ENCODE measurements at regions not wholly inside any gene's neighbourhood (a gene's known extent, or its start where the extent isn't known, plus 50 kb on each side); places are given as distances from the start of the nearest gene placed in this dataset.

DNA sequence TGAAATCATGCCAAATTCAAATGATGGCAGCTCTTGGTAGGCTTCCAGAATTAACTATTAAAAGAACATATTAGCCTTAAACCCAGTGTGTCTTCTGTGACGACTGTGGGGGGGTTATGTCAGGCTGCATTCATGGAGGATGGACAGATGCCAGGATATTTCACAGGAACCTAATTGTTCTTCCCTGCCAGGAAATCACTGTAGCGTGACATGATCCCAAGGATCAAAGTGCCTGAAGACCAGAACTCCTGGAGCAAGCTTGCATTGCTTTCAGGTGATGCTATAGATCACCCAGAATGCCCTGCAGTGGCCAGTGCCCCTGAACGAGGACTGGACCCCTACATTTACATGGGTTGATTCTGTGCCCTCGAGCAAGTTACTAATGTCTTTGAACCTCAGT, 1093.0 kb upstream of the TENM3 start:
- no peaks in the 10 kb centered on the region for H3K9me2 ChIP-seq (replicated peaks; ENCODE audit: insufficient read depth, low read length)
- TF ChIP-seq EZH2phosphoT487 (IDR thresholded peaks at IDR 0.05; ENCODE audit: low read length) (no peak), EZH2 (optimal IDR thresholded peaks at IDR 0.05; ENCODE audit: low read depth, low read length) (no peak)
- TF ChIP-seq, protein P1, sequence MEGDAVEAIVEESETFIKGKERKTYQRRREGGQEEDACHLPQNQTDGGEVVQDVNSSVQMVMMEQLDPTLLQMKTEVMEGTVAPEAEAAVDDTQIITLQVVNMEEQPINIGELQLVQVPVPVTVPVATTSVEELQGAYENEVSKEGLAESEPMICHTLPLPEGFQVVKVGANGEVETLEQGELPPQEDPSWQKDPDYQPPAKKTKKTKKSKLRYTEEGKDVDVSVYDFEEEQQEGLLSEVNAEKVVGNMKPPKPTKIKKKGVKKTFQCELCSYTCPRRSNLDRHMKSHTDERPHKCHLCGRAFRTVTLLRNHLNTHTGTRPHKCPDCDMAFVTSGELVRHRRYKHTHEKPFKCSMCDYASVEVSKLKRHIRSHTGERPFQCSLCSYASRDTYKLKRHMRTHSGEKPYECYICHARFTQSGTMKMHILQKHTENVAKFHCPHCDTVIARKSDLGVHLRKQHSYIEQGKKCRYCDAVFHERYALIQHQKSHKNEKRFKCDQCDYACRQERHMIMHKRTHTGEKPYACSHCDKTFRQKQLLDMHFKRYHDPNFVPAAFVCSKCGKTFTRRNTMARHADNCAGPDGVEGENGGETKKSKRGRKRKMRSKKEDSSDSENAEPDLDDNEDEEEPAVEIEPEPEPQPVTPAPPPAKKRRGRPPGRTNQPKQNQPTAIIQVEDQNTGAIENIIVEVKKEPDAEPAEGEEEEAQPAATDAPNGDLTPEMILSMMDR (IDR thresholded peaks at IDR 0.05; ENCODE audit: low read length): no peak
- no peaks in the 10 kb centered on the region for H3K4me1 ChIP-seq (ENCODE audit: low read length)
- H3K79me2 ChIP-seq (ENCODE audit: low read length): no peaks in the 10 kb centered on the region
- H3K36me3 ChIP-seq (replicated peaks; ENCODE audit: insufficient read depth, low read length): no peaks in the 10 kb centered on the region
- H3K27ac ChIP-seq (ENCODE audit: low read length): no peak overlapping the region
- H2AFZ ChIP-seq (ENCODE audit: low read length): no peak overlapping the region
- no peaks in the 10 kb centered on the region for H3K27me3 ChIP-seq (replicated peaks; ENCODE audit: insufficient read depth, low read length)
- DNase-seq: no peak
- H4K20me1 ChIP-seq (ENCODE audit: insufficient read depth, low read length): no peaks in the 10 kb centered on the region
- H3K4me2 ChIP-seq (ENCODE audit: low read depth, low read length): no peak overlapping the region
- no peak overlapping the region for H3K4me3 ChIP-seq (ENCODE audit: low read length)
- no peaks in the 10 kb centered on the region for H3K9me3 ChIP-seq (replicated peaks; ENCODE audit: insufficient read depth, low read length)
- no peaks in the 10 kb centered on the region for H3F3A ChIP-seq (ENCODE audit: insufficient read depth, low read length)
- no peak overlapping the region for H3K9ac ChIP-seq (ENCODE audit: low read length)

DNA sequence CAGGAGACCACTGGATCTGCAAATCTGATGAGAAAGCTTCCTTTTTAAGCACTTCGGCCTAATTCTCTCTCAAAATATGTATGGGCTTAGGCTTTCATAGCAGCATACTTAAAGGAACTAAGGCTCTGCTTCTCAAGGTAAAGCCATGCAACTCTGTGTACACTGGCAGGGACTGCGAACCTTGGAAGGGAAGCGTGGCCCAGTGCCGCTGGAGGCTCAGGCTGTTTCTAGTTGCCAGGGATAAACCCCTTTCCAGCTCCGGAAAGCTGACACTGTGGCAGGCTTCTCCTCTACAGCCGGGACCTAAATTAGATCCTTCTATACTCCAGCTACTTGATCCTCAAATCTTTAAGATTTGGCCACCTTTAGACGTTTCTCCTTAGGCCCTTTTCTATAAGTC, 1091.3 kb upstream of the TENM3 start:
- Histone ChIP-seq H4K20me1 (ENCODE audit: insufficient read depth, low read length) (no peaks in the 10 kb centered on the region), H3K4me2 (ENCODE audit: low read depth, low read length) (no peak overlapping the region), H3K4me3 (ENCODE audit: low read length) (no peak overlapping the region), H3K27ac (ENCODE audit: low read length) (no peak overlapping the region), H3K9me2 (replicated peaks; ENCODE audit: insufficient read depth, low read length) (no peaks in the 10 kb centered on the region), H2AFZ (ENCODE audit: low read length) (no peak overlapping the region), H3K4me1 (ENCODE audit: low read length) (no peaks in the 10 kb centered on the region), H3K36me3 (replicated peaks; ENCODE audit: insufficient read depth, low read length) (no peaks in the 10 kb centered on the region), H3K9ac (ENCODE audit: low read length) (no peak overlapping the region), H3K27me3 (replicated peaks; ENCODE audit: insufficient read depth, low read length) (no peaks in the 10 kb centered on the region), H3F3A (ENCODE audit: insufficient read depth, low read length) (no peaks in the 10 kb centered on the region), H3K9me3 (replicated peaks; ENCODE audit: insufficient read depth, low read length) (no peaks in the 10 kb centered on the region), H3K79me2 (ENCODE audit: low read length) (no peaks in the 10 kb centered on the region)
- DNase-seq: no peak
- TF ChIP-seq EZH2phosphoT487 (IDR thresholded peaks at IDR 0.05; ENCODE audit: low read length) (no peak), EZH2 (optimal IDR thresholded peaks at IDR 0.05; ENCODE audit: low read depth, low read length) (no peak)
- TF ChIP-seq, protein P1 (IDR thresholded peaks at IDR 0.05; ENCODE audit: low read length): no peak

DNA sequence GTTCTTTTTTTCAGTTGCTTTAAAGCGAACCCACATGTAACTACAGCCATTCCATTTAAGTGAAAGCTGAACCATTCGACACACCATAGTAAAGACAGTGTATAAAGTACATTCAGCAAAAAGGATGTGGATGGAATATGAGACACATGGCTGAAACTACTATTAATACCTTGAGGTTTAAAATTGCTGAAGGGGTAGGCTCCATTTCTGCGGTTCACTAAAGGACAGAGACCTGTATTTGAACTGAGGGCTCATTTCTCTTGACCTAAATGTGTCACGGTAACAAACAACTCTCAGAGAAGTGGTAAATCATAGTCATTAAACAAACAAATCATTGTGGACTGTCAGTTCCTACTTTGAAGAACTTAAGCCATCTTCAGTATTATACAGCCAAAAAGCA, 1085.6 kb upstream of the TENM3 start:
- Histone ChIP-seq H3K4me1 (ENCODE audit: low read length) (no peaks in the 10 kb centered on the region), H3K9me2 (replicated peaks; ENCODE audit: insufficient read depth, low read length) (no peaks in the 10 kb centered on the region), H3K27ac (ENCODE audit: low read length) (no peak overlapping the region), H3F3A (ENCODE audit: insufficient read depth, low read length) (no peaks in the 10 kb centered on the region), H3K36me3 (replicated peaks; ENCODE audit: insufficient read depth, low read length) (no peaks in the 10 kb centered on the region), H4K20me1 (ENCODE audit: insufficient read depth, low read length) (no peaks in the 10 kb centered on the region), H3K9ac (ENCODE audit: low read length) (no peak overlapping the region), H3K27me3 (replicated peaks; ENCODE audit: insufficient read depth, low read length) (0 out of 2 replicates have a peak, but pooled peaks cover 4% of the 10 kb centered on the region), H2AFZ (ENCODE audit: low read length) (no peak overlapping the region), H3K4me2 (ENCODE audit: low read depth, low read length) (no peak overlapping the region), H3K79me2 (ENCODE audit: low read length) (no peaks in the 10 kb centered on the region), H3K9me3 (replicated peaks; ENCODE audit: insufficient read depth, low read length) (no peaks in the 10 kb centered on the region), H3K4me3 (ENCODE audit: low read length) (no peak overlapping the region)
- DNase-seq: peak; percentile 74
- TF ChIP-seq EZH2 (optimal IDR thresholded peaks at IDR 0.05; ENCODE audit: low read depth, low read length) (no peak), EZH2phosphoT487 (IDR thresholded peaks at IDR 0.05; ENCODE audit: low read length) (no peak)
- TF ChIP-seq, protein P1 (IDR thresholded peaks at IDR 0.05; ENCODE audit: low read length): no peak

Measured in MM.1S (cell line).